ENCODE measurements at regions not wholly inside any gene's neighbourhood (a gene's known extent, or its start where the extent isn't known, plus 50 kb on each side); places are given as distances from the start of the nearest gene placed in this dataset.

GRCh38 chr4:45346816-45347435, 620.6 kb upstream of the GNPDA2 start:
- TF ChIP-seq, protein P1, sequence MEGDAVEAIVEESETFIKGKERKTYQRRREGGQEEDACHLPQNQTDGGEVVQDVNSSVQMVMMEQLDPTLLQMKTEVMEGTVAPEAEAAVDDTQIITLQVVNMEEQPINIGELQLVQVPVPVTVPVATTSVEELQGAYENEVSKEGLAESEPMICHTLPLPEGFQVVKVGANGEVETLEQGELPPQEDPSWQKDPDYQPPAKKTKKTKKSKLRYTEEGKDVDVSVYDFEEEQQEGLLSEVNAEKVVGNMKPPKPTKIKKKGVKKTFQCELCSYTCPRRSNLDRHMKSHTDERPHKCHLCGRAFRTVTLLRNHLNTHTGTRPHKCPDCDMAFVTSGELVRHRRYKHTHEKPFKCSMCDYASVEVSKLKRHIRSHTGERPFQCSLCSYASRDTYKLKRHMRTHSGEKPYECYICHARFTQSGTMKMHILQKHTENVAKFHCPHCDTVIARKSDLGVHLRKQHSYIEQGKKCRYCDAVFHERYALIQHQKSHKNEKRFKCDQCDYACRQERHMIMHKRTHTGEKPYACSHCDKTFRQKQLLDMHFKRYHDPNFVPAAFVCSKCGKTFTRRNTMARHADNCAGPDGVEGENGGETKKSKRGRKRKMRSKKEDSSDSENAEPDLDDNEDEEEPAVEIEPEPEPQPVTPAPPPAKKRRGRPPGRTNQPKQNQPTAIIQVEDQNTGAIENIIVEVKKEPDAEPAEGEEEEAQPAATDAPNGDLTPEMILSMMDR (IDR thresholded peaks at IDR 0.05; ENCODE audit: low read depth, low read length): no peak
- no peak for TF ChIP-seq POLR2A (IDR thresholded peaks at IDR 0.05; ENCODE audit: extremely low read depth, insufficient read length)

Data from NB4 (cell line).